Activated naive CD4-positive, alpha-beta T cell treated with anti-CD3 and anti-CD28 coated beads, Interleukin-2, amount 10 ng/mL, durations not matched to agents 7 days and 5 days (primary cell): ENCODE measurements at regions not wholly inside any gene's neighbourhood (a gene's known extent, or its start where the extent isn't known, plus 50 kb on each side); places are given as distances from the start of the nearest gene placed in this dataset.
"Not testable (repeated sequence)": the region's sequence is repeated elsewhere in the genome, so short reads cannot be mapped to it uniquely, and the experiment has no call there.

Experiments
- CTCF ChIA-PET: fragments of 350-600 bp; sonication (Branson Sonifier 250); formaldehyde crosslinking; loops from one replicate; lab custom pipeline; 2021; ENCODE audit warnings: antibody characterized with exemption; lab: Charles Lee
- DNase-seq: peaks from one replicate; pipeline ENCODE4 v3.0.0-alpha.2; 2020
- H3K27ac Mint-ChIP-seq: one replicate; pipeline ENCODE4 v1.8.0; 2021; ENCODE audit warnings: mild to moderate bottlenecking, moderate library complexity, mixed read lengths
- H3K27me3 Mint-ChIP-seq: one replicate; pipeline ENCODE4 v1.8.0; 2021; ENCODE audit warnings: mild to moderate bottlenecking, mixed read lengths
- H3K36me3 Mint-ChIP-seq: one replicate; pipeline ENCODE4 v1.8.0; 2021; ENCODE audit warnings: mixed read lengths
- H3K4me1 Mint-ChIP-seq: one replicate; pipeline ENCODE4 v1.8.0; 2021; ENCODE audit warnings: mixed read lengths
- H3K4me3 Mint-ChIP-seq: one replicate; pipeline ENCODE4 v1.8.0; 2021; ENCODE audit warnings: mild to moderate bottlenecking, moderate library complexity, mixed read lengths
- H3K9me3 Mint-ChIP-seq: one replicate; pipeline ENCODE4 v1.8.0; 2021; ENCODE audit warnings: mixed read lengths

DNA sequence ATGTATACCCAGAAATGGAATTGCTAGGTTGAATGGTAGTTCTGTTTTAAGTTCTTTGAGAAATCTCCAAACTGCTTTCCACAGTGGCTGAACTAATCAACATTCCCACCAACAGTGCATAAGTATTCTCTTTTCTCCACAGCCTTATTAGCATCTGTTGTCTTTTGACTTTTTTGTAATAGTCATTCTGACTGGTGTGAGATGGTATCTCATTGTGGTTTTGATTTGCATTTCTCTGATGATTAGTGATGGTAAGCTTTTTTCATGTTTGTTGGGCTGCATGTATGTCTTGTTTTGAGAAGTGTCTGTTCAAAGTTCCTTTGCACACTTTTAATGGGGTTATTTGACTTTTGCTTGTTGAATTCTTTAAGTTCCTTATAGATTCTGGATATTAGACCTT lies 52.4 kb upstream of the EHHADH start:
- H3K27me3 Mint-ChIP-seq, CTCF ChIA-PET, H3K4me1 Mint-ChIP-seq, H3K4me3 Mint-ChIP-seq, H3K36me3 Mint-ChIP-seq, DNase-seq, H3K27ac Mint-ChIP-seq: not testable (repeated sequence)
- peaks cover 14% of the 10 kb centered on the region for H3K9me3 Mint-ChIP-seq

GRCh38 chr3:185306847-185307246 lies 53.0 kb upstream of the EHHADH start:
- DNase-seq: no peak
- CTCF ChIA-PET: no interaction called here
- H3K36me3 Mint-ChIP-seq: peaks cover 2% of the 10 kb centered on the region
- no peak overlapping the region for H3K4me3 Mint-ChIP-seq
- H3K27me3 Mint-ChIP-seq: no peaks in the 10 kb centered on the region
- H3K27ac Mint-ChIP-seq: no peak overlapping the region
- H3K4me1 Mint-ChIP-seq: no peaks in the 10 kb centered on the region
- H3K9me3 Mint-ChIP-seq: peaks cover 14% of the 10 kb centered on the region

DNA sequence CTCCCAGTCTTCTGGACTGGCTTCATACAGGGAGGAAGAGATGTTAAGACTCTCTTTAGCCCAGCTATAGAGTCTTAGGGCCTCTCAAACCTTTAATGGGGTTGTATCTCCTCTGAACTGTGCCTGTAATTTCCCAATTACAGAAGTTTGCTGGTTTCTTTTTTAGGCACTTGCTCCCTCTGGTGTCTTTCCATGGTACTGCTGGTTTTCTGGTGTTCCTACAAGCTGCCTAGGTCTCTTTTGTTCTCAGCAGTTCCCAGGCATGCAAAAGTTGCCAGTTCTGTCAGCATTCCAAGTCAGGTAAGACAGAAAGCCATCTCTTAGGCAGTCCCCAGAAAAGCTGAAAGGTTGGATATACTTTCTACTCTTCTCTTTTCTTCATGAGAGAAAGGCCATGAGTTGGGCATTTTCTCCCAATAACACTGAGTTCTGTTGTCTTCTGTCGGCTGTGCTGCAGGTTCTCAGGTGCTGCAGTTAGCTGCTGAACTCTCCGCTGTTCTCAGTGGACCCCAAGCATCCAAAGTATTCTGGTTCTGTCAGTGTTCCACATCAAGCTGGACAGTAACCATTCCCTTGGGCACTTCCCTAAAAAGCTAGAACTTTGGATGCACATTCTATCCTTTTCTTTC lies 54.4 kb upstream of the EHHADH start:
- CTCF ChIA-PET: interaction anchor here (0.6 to 1.5 kb wide), 8 partner anchors 11 to 747 kb away, joined by 3 to 5 read pairs (median 3); partner anchors contain the start of gene EPHB3
- Mint-ChIP-seq H3K4me1 (no peaks in the 10 kb centered on the region), H3K27ac (no peak overlapping the region), H3K4me3 (no peak overlapping the region), H3K27me3 (no peaks in the 10 kb centered on the region), H3K9me3 (peaks cover 14% of the 10 kb centered on the region), H3K36me3 (peaks cover 2% of the 10 kb centered on the region)
- peak; percentile 66 for DNase-seq

DNA sequence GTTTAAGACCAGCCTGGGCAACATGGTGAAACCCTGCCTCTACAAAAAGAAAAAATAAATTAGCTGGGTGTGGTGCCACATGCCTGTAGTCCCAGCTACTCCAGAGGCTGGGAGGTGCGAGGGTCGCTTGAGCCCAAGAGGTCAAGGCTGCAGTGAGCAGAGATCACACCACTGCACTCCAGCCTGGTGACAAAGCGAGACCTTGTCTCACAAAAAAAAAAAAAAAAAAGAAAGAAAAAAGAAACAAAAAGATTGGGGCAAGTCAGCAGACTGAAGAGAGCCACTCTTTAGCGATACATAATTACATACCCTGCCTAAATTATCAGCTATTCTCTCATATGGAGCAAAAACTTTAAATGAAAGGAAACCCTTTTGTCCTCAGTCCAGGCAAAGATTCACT lies 53.6 kb upstream of the MAP3K13 start:
- peaks cover 2% of the 10 kb centered on the region for H3K36me3 Mint-ChIP-seq
- H3K4me3 Mint-ChIP-seq: no peak overlapping the region
- CTCF ChIA-PET: interaction anchor here (1.2 kb wide), 1 partner anchor 131 kb away, joined by 3 read pairs; no protein-coding TSS in a partner anchor

GRCh38 chr3:185309795-185310194 lies 53.1 kb upstream of the MAP3K13 start:
- no peak overlapping the region for H3K27ac Mint-ChIP-seq
- H3K4me1 Mint-ChIP-seq: no peaks in the 10 kb centered on the region
- H3K36me3 Mint-ChIP-seq: peaks cover 2% of the 10 kb centered on the region
- no peaks in the 10 kb centered on the region for H3K27me3 Mint-ChIP-seq
- no peak for DNase-seq
- H3K4me3 Mint-ChIP-seq: no peak overlapping the region
- peaks cover 14% of the 10 kb centered on the region for H3K9me3 Mint-ChIP-seq
- CTCF ChIA-PET: no interaction called here

More for the DNA sequence above, 53.6 kb upstream of the MAP3K13 start:
- Mint-ChIP-seq H3K9me3 (peaks cover 14% of the 10 kb centered on the region), H3K27me3 (no peaks in the 10 kb centered on the region), H3K27ac (no peak overlapping the region), H3K4me1 (no peaks in the 10 kb centered on the region)
- DNase-seq: no peak

- no peak overlapping the region for H3K4me3 Mint-ChIP-seq
- peaks cover under 1% of the 10 kb centered on the region for H3K4me1 Mint-ChIP-seq
- peaks cover 9% of the 10 kb centered on the region for H3K9me3 Mint-ChIP-seq
- H3K27ac Mint-ChIP-seq: no peak overlapping the region
- no peak for DNase-seq
- peaks cover 6% of the 10 kb centered on the region for H3K27me3 Mint-ChIP-seq
- CTCF ChIA-PET: no interaction called here
- peaks cover 2% of the 10 kb centered on the region for H3K36me3 Mint-ChIP-seq
Observed at GRCh38 chr3:185311991-185312390, 50.9 kb upstream of the MAP3K13 start.
